Caco-2 (cell line): ENCODE measurements at regions not wholly inside any gene's neighbourhood (a gene's known extent, or its start where the extent isn't known, plus 50 kb on each side); places are given as distances from the start of the nearest gene placed in this dataset.
A peak's percentile ranks its signal among the peaks of the same experiment; 100 is the strongest.
"Not testable (repeated sequence)": the region's sequence is repeated elsewhere in the genome, so short reads cannot be mapped to it uniquely, and the experiment has no call there.

Experiments
- BruUV-seq: library from RNA; stranded (reverse); fragments of 400-500 nt; replicated peaks from 2 replicates; lab custom pipeline; 2021; lab: Mats Ljungman, UMichigan
- CTCF ChIA-PET: fragments of 300-600 bp; sonication (Branson Sonifier 250); formaldehyde crosslinking; loops from one replicate; lab custom pipeline; 2022; ENCODE audit warnings: antibody characterized with exemption; lab: Charles Lee
- POLR2A ChIA-PET: fragments of 300-600 bp; sonication (Branson Sonifier 250); formaldehyde crosslinking; loops from one replicate; lab custom pipeline; 2022; ENCODE audit warnings: antibody characterized with exemption; lab: Charles Lee
- DNase-seq, 2 experiments: peaks; one replicate each; pipeline versions ENCODE4 v3.0.0 to v3.0.0-alpha.2; 2020 to 2022
- H3K27me3 ChIP-seq: replicated peaks from 2 replicates; pipeline ENCODE4 v1.6.0; 2011; ENCODE audit warnings: low read length; ENCODE audit not compliant: control insufficient read depth, insufficient read depth
- H3K36me3 ChIP-seq: 2 replicates; pipeline ENCODE4 v1.5.1; 2011; ENCODE audit warnings: low read length; ENCODE audit not compliant: control insufficient read depth, insufficient read depth
- H3K4me1 ChIP-seq: fragments of 250-450 bp; sonication (Bioruptor Pico); 2 replicates; pipeline ENCODE4 v1.5.1; 2020; ENCODE audit warnings: mild to moderate bottlenecking
- H3K4me3 ChIP-seq: 2 replicates; pipeline ENCODE4 v1.5.1; 2011; ENCODE audit warnings: low read depth, mild to moderate bottlenecking, control low read depth, low read length
- H3K9me3 ChIP-seq: fragments of 250-450 bp; sonication (Bioruptor Pico); 2 replicates; pipeline ENCODE4 v1.5.1; 2020; ENCODE audit warnings: mild to moderate bottlenecking, moderate library complexity
- H3K27ac Mint-ChIP-seq: one replicate; pipeline ENCODE4 v1.8.0; 2022; ENCODE audit warnings: mixed read lengths; ENCODE audit not compliant: unreplicated experiment
- H3K27me3 Mint-ChIP-seq: one replicate; pipeline ENCODE4 v1.8.0; 2022; ENCODE audit warnings: mixed read lengths; ENCODE audit not compliant: insufficient read depth, unreplicated experiment
- H3K36me3 Mint-ChIP-seq: one replicate; pipeline ENCODE4 v1.8.0; 2022; ENCODE audit warnings: mild to moderate bottlenecking, mixed read lengths; ENCODE audit not compliant: insufficient read depth, unreplicated experiment
- H3K4me1 Mint-ChIP-seq: one replicate; pipeline ENCODE4 v1.8.0; 2022; ENCODE audit warnings: low read depth, mixed read lengths; ENCODE audit not compliant: unreplicated experiment
- H3K4me3 Mint-ChIP-seq: one replicate; pipeline ENCODE4 v1.8.0; 2022; ENCODE audit warnings: mild to moderate bottlenecking, moderate library complexity, mixed read lengths; ENCODE audit not compliant: unreplicated experiment
- H3K9me3 Mint-ChIP-seq: one replicate; pipeline ENCODE4 v1.8.0; 2022; ENCODE audit warnings: mixed read lengths; ENCODE audit not compliant: unreplicated experiment
- intact Hi-C: fragments of 100-400 bp; cut with micrococcal nuclease; formaldehyde crosslinking; loops from one replicate; pipeline ENCODE4 v1.10.0; 2022; ENCODE audit not compliant: unreplicated experiment

DNA sequence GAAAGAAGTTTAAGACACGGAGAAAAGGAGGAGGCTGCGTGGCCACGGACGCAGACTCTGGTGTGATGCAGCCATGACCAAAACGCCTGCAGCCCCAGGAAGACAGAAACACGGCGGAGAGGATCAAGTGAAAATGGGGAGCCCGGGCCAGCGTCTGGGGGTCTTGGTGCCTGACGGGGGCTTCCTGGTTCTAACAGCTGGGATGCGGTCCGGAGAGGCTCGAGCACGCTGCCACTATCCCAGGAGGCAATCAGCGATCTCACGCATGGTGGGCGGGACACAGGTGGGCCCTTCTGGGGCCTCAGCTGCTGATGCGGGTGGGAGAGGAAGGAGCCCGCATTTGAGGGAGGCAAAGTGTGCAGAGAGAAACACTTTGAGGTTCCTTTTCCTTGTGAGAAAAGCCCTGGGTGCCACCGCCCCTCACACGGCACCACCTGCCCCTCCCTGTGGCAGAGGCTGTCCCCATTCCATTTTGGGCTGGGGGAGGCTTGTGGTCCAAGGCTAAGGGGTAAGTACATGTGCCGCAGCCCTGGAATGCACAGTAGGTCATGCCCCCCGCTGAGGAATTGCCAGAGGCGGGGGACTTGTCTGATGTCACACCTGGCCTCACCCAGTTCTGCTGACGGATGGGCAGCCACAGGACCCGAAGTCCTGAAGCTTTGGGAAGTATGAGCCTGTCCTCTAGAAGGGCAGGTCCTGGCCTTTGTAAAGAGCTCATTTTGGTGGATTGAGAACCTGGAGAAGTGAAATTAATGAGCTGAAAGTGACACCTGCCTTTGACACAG lies 121.7 kb upstream of the ZNF469 start:
- BruUV-seq, H3K4me3 ChIP-seq, H3K4me1 ChIP-seq, H3K27ac Mint-ChIP-seq, H3K27me3 ChIP-seq, DNase-seq, H3K9me3 ChIP-seq, intact Hi-C loops, H3K36me3 Mint-ChIP-seq, POLR2A ChIA-PET, H3K4me1 Mint-ChIP-seq, H3K4me3 Mint-ChIP-seq, H3K27me3 Mint-ChIP-seq, CTCF ChIA-PET, H3K36me3 ChIP-seq: not testable (repeated sequence)
- H3K9me3 Mint-ChIP-seq = peaks cover 12% of the 10 kb centered on the region

DNA sequence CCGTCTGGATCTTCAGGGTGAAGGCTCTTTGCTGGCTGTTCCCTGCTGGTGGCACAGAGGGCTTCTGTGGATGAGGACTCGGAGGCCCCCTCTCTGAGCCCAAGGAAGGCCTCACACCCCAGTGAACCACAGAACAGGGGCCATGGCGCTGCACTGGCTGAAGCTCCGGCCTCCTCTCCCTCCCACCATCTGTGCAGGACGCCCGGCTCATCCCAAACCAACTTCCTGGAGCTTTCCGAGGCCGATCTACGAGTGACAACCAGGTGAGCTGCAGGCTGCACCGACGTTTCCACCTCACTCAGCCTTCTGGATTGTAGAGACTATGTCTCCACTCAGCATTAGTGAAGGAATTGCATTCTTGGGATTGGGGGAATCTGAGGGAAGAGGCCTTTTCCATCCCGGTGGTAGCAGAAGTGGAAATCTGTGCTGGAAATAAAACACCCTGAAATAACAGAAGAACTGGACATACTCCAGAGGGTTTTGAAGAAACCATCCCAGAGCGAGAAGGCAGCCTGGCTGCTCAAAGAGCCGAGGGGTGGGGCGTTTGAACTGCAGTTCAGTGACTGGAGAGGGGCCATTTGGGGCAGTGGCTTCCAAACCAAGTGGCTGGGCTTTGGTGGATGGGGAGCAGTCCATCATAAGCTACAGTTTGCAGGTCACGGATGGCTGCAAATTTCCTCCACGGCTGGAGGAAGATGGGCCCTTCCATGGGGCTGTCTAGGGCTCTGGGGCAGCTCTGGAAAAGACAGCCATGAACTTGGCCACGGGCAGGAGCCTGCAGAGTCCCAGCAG lies 120.7 kb upstream of the ZNF469 start:
- not testable (repeated sequence) for DNase-seq, H3K9me3 Mint-ChIP-seq
- peak overlapping the region; percentile 46 for H3K27ac Mint-ChIP-seq

DNA sequence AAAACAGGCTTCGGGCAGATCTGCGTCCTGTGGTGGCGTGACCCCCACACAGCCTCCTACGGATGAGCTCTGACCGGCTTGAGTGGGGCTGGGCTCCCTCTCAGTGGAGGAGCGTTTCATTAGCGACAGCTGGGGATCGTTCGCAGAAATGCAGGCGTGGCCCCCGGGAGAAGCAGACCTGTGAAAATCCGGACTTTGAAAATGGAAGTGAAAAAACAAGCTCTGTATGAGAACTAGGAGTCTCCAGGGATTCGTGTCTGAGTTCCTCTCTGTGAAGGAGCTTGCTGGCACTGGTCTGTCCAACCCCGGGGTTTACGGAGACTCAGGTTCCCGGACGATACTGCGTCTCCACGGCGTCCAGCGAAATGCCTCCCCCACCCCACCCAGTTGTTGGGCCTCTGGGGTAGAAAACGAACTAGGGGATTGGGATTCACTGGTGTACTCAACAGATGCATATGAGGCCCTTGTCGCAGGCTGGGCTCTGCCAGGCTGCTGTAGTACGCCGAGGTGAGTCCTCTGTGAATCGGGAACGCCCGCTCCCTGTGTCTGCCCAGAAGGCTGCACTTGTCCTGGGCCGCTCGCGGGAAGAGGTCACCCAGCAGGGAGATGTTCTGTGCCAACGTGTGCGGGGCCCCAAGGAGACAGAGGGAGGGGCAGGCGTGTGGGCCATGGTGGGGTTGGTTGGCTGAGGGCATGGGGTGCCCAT lies 119.7 kb upstream of the ZNF469 start:
- H3K4me1 ChIP-seq, H3K4me3 Mint-ChIP-seq, CTCF ChIA-PET, H3K9me3 ChIP-seq, DNase-seq, H3K27me3 ChIP-seq, H3K4me3 ChIP-seq, H3K4me1 Mint-ChIP-seq, H3K36me3 Mint-ChIP-seq, H3K36me3 ChIP-seq, H3K27me3 Mint-ChIP-seq, H3K9me3 Mint-ChIP-seq, H3K27ac Mint-ChIP-seq, BruUV-seq, intact Hi-C loops: not testable (repeated sequence)
- POLR2A ChIA-PET = interaction anchor here (0.6 kb wide), 1 partner anchor 497 kb away, joined by 3 read pairs; no protein-coding TSS in a partner anchor

More for the DNA sequence above, 120.7 kb upstream of the ZNF469 start:
- intact Hi-C loops, H3K9me3 ChIP-seq, H3K4me1 ChIP-seq, H3K4me3 ChIP-seq, H3K36me3 ChIP-seq, BruUV-seq, H3K27me3 Mint-ChIP-seq, H3K4me1 Mint-ChIP-seq, H3K36me3 Mint-ChIP-seq, H3K27me3 ChIP-seq, POLR2A ChIA-PET, CTCF ChIA-PET, H3K4me3 Mint-ChIP-seq: not testable (repeated sequence)

DNA sequence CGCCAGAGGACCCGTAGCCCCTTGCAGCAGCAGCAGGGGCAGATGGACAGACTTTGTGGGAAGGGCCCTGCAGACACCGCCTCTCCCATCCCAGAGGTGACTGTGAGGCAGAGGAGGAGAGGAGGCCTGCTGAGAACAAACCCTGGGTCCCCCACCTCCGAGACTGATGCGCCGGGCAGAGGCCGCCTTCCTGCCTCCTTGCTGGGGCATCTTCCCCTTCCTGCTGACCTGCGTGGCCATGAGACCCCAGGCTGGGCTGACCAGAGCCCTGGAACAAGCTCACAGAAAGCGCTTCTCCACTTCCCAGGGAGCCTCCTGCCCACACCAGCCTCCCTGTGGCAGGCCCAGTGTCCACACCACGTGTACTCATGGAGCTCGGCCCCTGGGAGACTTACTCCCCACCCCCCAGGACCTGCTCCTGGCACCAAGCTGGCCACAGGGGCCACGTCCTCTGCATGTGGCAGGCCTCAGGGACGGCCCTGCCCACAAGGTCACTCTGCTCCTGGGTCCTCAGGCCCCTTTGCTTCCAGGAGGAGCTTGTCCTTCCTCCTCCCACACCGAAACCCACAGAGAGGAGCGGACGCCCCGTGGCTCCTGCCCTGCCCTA lies 119.0 kb upstream of the ZNF469 start:
- not testable (repeated sequence) for H3K4me1 Mint-ChIP-seq, H3K27me3 Mint-ChIP-seq

More for the DNA sequence above, 119.0 kb upstream of the ZNF469 start:
- DNase-seq, H3K36me3 ChIP-seq, H3K4me3 Mint-ChIP-seq, H3K9me3 Mint-ChIP-seq, H3K4me1 ChIP-seq, CTCF ChIA-PET, intact Hi-C loops, BruUV-seq, H3K27ac Mint-ChIP-seq, H3K9me3 ChIP-seq, H3K36me3 Mint-ChIP-seq, H3K27me3 ChIP-seq, POLR2A ChIA-PET, H3K4me3 ChIP-seq: not testable (repeated sequence)
